HepG2 (cell line): ENCODE measurements at regions not wholly inside any gene's neighbourhood (a gene's known extent, or its start where the extent isn't known, plus 50 kb on each side); places are given as distances from the start of the nearest gene placed in this dataset.

Experiments
- ATAC-seq: fragments of 200-7000 bp; cut with Tn5 transposase; 3 replicates; pipeline ENCODE4 v1.9.1; 2020; ENCODE audit warnings: mild to moderate bottlenecking, moderate library complexity
- BruUV-seq: library from RNA; stranded (reverse); fragments of 400-500 nt; replicated peaks from 2 replicates; lab custom pipeline; 2021; lab: Mats Ljungman, UMichigan
- CTCF ChIA-PET: fragments of 300-600 bp; formaldehyde crosslinking; extraction: SDS; loops from one replicate; lab custom pipeline; 2021; ENCODE audit warnings: low total read pairs, inconsistent platforms, low intra/inter-chr PET ratio; lab: Yijun Ruan, JAX
- POLR2A ChIA-PET: fragments of 350-600 bp; sonication (Branson Sonifier 250); formaldehyde crosslinking; loops from one replicate; lab custom pipeline; 2020; ENCODE audit warnings: antibody characterized with exemption, inconsistent platforms; lab: Yijun Ruan, JAX
- DNase-seq: peaks from one replicate; pipeline ENCODE4 v3.0.0-alpha.2; 2015; ENCODE audit warnings: low spot score
- FAIRE-seq: peaks from 3 replicates; lab custom pipeline; 2011; peaks lifted over from hg19 to GRCh38; lab: Jason Lieb, UNC
- H2AFZ ChIP-seq: one replicate; pipeline ENCODE4 v1.6.1; 2011; ENCODE audit warnings: low read length, inconsistent platforms
- H3K27ac ChIP-seq: fragments of 300-600 bp; 3 replicates; pipeline ENCODE4 v1.8.0; 2011; ENCODE audit warnings: mixed run types, mild to moderate bottlenecking, mixed read lengths, low read length, inconsistent platforms; ENCODE audit not compliant: insufficient read depth; ENCODE audit errors: extremely low read length
- H3K27me3 ChIP-seq, 2 experiments: fragments of 200-600 bp in 1 of 2; 2 replicates in 1 of 2; 3 replicates in 1 of 2; pipeline versions ENCODE4 v1.6.0 to v1.8.0; 2011; ENCODE audit warnings: low read length in 2 of 2, mild to moderate bottlenecking in 2 of 2, moderate library complexity in 2 of 2, inconsistent platforms in 1 of 2; ENCODE audit not compliant: insufficient read depth in 2 of 2, control insufficient read depth in 1 of 2
- H3K36me3 ChIP-seq, 2 experiments: fragments of 200-600 bp in 1 of 2; replicated peaks in 1 of 2; 2 replicates in 1 of 2; 3 replicates in 1 of 2; pipeline versions ENCODE4 v1.5.1 to v1.8.0; 2011; ENCODE audit warnings: low read length in 2 of 2, inconsistent platforms in 1 of 2; ENCODE audit not compliant: insufficient read depth in 2 of 2, control insufficient read depth in 1 of 2
- H3K4me1 ChIP-seq: 2 replicates; pipeline ENCODE4 v1.5.1; 2012; ENCODE audit warnings: low read length, inconsistent platforms; ENCODE audit not compliant: insufficient read depth
- H3K4me2 ChIP-seq: 2 replicates; pipeline ENCODE4 v1.6.0; 2011; ENCODE audit warnings: low read depth, low read length, inconsistent platforms
- H3K4me3 ChIP-seq, 3 experiments: fragments of 200-600 bp in 1 of 3; sonication (generic), shearing (Covaris generic) in 1 of 3; replicated peaks in 1 of 3; 2 replicates each; pipeline ENCODE4 v1.5.1; 2011 to 2016; ENCODE audit warnings: low read length in 3 of 3, inconsistent platforms in 2 of 3, low read depth in 2 of 3, mild to moderate bottlenecking in 2 of 3, control low read depth in 1 of 3, mixed read lengths in 1 of 3; ENCODE audit not compliant: insufficient read depth in 1 of 3
- H3K79me2 ChIP-seq: one replicate; pipeline ENCODE4 v1.6.1; 2011; ENCODE audit warnings: low read length, inconsistent platforms; ENCODE audit not compliant: insufficient read depth
- H3K9ac ChIP-seq: 2 replicates; pipeline ENCODE4 v1.6.0; 2011; ENCODE audit warnings: mild to moderate bottlenecking, low read depth, low read length, inconsistent platforms; ENCODE audit not compliant: insufficient read depth
- H3K9me3 ChIP-seq: 2 replicates; pipeline ENCODE4 v1.5.1; 2012; ENCODE audit warnings: mild to moderate bottlenecking, low read length
- H4K20me1 ChIP-seq: 2 replicates; pipeline ENCODE4 v1.6.0; 2011; ENCODE audit warnings: inconsistent platforms, mild to moderate bottlenecking, low read length, moderate library complexity; ENCODE audit not compliant: insufficient read depth
- CREM ChIP-seq, 2 experiments: sonication (generic) in 1 of 2; formaldehyde crosslinking in 1 of 2; IDR thresholded peaks; 2 replicates each; pipeline versions ENCODE4 v1.4.0 to v1.6.1; 2016 to 2020; ENCODE audit warnings: antibody characterized with exemption in 1 of 2, mild to moderate bottlenecking in 1 of 2, missing genetic modification reagents in 1 of 2
- E2F1 ChIP-seq: sonication (generic); formaldehyde crosslinking; IDR thresholded peaks from 2 replicates; pipeline ENCODE4 v1.5.0; 2020; ENCODE audit warnings: missing genetic modification reagents
- FIP1L1 ChIP-seq: fragments of 200-400 bp; formaldehyde crosslinking; IDR thresholded peaks from 2 replicates; pipeline ENCODE4 v1.6.1; 2018; ENCODE audit warnings: low read depth, mild to moderate bottlenecking, low read length, moderate library complexity, borderline replicate concordance; ENCODE audit not compliant: insufficient read depth
- FOSL2 ChIP-seq: sonication (generic); formaldehyde crosslinking; IDR thresholded peaks from 2 replicates; pipeline ENCODE4 v1.4.0; 2020; ENCODE audit warnings: missing genetic modification reagents
- GATAD2A ChIP-seq: IDR thresholded peaks from 2 replicates; pipeline ENCODE4 v1.6.1; 2016
- GZF1 ChIP-seq: sonication (generic); formaldehyde crosslinking; IDR thresholded peaks from 2 replicates; pipeline ENCODE4 v1.5.1; 2020; ENCODE audit warnings: mild to moderate bottlenecking, missing genetic modification reagents
- MTF2 ChIP-seq: sonication (generic); formaldehyde crosslinking; IDR thresholded peaks from 2 replicates; pipeline ENCODE4 v1.5.0; 2020; ENCODE audit warnings: missing genetic modification reagents, borderline replicate concordance
- NRL ChIP-seq: sonication (generic); formaldehyde crosslinking; IDR thresholded peaks from 2 replicates; pipeline ENCODE4 v1.5.0; 2020; ENCODE audit warnings: missing genetic modification reagents, mild to moderate bottlenecking, moderate library complexity, borderline replicate concordance
- PCBP2 ChIP-seq: fragments of 200-400 bp; formaldehyde crosslinking; optimal IDR thresholded peaks from 2 replicates; pipeline ENCODE3; 2018; ENCODE audit warnings: low read length, low read depth; ENCODE audit not compliant: poor library complexity, severe bottlenecking
- RAD21 ChIP-seq: fragments of 450-650 bp; formaldehyde crosslinking; IDR thresholded peaks from 2 replicates; pipeline ENCODE4 v1.5.0; 2020; ENCODE audit warnings: mild to moderate bottlenecking
- RBM39 ChIP-seq: fragments of 200-400 bp; formaldehyde crosslinking; IDR thresholded peaks from one replicate; pipeline ENCODE4 v1.6.1; 2018; ENCODE audit warnings: antibody characterized with exemption, mild to moderate bottlenecking, low read depth, low read length; ENCODE audit not compliant: poor library complexity, severe bottlenecking
- SRSF1 ChIP-seq: fragments of 200-400 bp; formaldehyde crosslinking; optimal IDR thresholded peaks from 2 replicates; pipeline ENCODE3; 2017; ENCODE audit warnings: mild to moderate bottlenecking, low read depth, low read length, moderate library complexity
- ZFP41 ChIP-seq: sonication (generic); formaldehyde crosslinking; IDR thresholded peaks from 2 replicates; pipeline ENCODE4 v1.4.0; 2020; ENCODE audit warnings: mild to moderate bottlenecking, missing genetic modification reagents, borderline replicate concordance
- ZNF260 ChIP-seq: sonication (generic); formaldehyde crosslinking; IDR thresholded peaks from 2 replicates; pipeline ENCODE4 v1.4.0; 2020; ENCODE audit warnings: missing genetic modification reagents, low read depth, mild to moderate bottlenecking, borderline replicate concordance
- ZNF362 ChIP-seq: sonication (generic); formaldehyde crosslinking; IDR thresholded peaks from 2 replicates; pipeline ENCODE4 v1.4.0; 2020; ENCODE audit warnings: missing genetic modification reagents, mild to moderate bottlenecking, borderline replicate concordance
- ZNF484 ChIP-seq: sonication (generic); formaldehyde crosslinking; IDR thresholded peaks from 2 replicates; pipeline ENCODE4 v1.5.1; 2020; ENCODE audit warnings: mild to moderate bottlenecking, low read depth, missing genetic modification reagents, borderline replicate concordance
- ZNF556 ChIP-seq: sonication (generic); formaldehyde crosslinking; IDR thresholded peaks from 2 replicates; pipeline ENCODE4 v1.4.0; 2020; ENCODE audit warnings: mild to moderate bottlenecking, missing genetic modification reagents, borderline replicate concordance
- ZNF605 ChIP-seq: sonication (generic); formaldehyde crosslinking; IDR thresholded peaks from 2 replicates; pipeline ENCODE4 v1.8.0; 2022; ENCODE audit warnings: mild to moderate bottlenecking, missing genetic modification reagents
- ZNF878 ChIP-seq: sonication (generic); formaldehyde crosslinking; IDR thresholded peaks from 2 replicates; pipeline ENCODE4 v1.8.1; 2023; ENCODE audit warnings: mild to moderate bottlenecking, missing genetic modification reagents, moderate library complexity
- WGBS: methylation state at CpG from one replicate; pipeline ENCODE4 v1.1.6; 2017; ENCODE audit warnings: low lambda C conversion rate; 5-methylcytosine and 5-hydroxymethylcytosine counted together
- in situ Hi-C: cut with HindIII; loops from 2 replicates; pipeline ENCODE4 v1.10.0; 2017; ENCODE audit warnings: low pct_unique_long_range_greater_than_20kb; ENCODE audit not compliant: extremely low pct_ligation_motif_present
- intact Hi-C: fragments of 100-400 bp; cut with micrococcal nuclease; formaldehyde crosslinking; loops from one replicate; pipeline ENCODE4 v1.10.0; 2022; ENCODE audit not compliant: unreplicated experiment
- TF ChIP-seq, protein P1 (sequence below): fragments of 450-650 bp; IDR thresholded peaks from 2 replicates; pipeline ENCODE4 v1.6.1; 2017; ENCODE audit warnings: mild to moderate bottlenecking

- TF ChIP-seq, protein P1, sequence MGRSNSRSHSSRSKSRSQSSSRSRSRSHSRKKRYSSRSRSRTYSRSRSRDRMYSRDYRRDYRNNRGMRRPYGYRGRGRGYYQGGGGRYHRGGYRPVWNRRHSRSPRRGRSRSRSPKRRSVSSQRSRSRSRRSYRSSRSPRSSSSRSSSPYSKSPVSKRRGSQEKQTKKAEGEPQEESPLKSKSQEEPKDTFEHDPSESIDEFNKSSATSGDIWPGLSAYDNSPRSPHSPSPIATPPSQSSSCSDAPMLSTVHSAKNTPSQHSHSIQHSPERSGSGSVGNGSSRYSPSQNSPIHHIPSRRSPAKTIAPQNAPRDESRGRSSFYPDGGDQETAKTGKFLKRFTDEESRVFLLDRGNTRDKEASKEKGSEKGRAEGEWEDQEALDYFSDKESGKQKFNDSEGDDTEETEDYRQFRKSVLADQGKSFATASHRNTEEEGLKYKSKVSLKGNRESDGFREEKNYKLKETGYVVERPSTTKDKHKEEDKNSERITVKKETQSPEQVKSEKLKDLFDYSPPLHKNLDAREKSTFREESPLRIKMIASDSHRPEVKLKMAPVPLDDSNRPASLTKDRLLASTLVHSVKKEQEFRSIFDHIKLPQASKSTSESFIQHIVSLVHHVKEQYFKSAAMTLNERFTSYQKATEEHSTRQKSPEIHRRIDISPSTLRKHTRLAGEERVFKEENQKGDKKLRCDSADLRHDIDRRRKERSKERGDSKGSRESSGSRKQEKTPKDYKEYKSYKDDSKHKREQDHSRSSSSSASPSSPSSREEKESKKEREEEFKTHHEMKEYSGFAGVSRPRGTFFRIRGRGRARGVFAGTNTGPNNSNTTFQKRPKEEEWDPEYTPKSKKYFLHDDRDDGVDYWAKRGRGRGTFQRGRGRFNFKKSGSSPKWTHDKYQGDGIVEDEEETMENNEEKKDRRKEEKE = no peak
- TF ChIP-seq MTF2 (CRISPR knock-in tag) (no peak), RBM39 (no peak), ZNF878 (CRISPR knock-in tag) (no peak), E2F1 (no peak), PCBP2 (no peak), RAD21 (CRISPR knock-in tag) (no peak), ZNF605 (CRISPR knock-in tag) (no peak), GZF1 (CRISPR knock-in tag) (no peak), ZNF484 (CRISPR knock-in tag) (no peak)
Observed at GRCh38 chr4:71259911-71260331, 78.9 kb upstream of the SLC4A4 start (continued).

GRCh38 chr4:71260544-71260943 lies 78.3 kb upstream of the SLC4A4 start:
- 0% methylated on average over 1 of the region's 1 CpG for WGBS
- ChIA-PET POLR2A (no interaction called here), CTCF (no interaction called here)
- Histone ChIP-seq H3K4me2 (no peak overlapping the region), H3K4me1 (no peaks in the 10 kb centered on the region), H3K79me2 (no peaks in the 10 kb centered on the region), H2AFZ (no peak overlapping the region), H3K27me3 (no peaks in the 10 kb centered on the region), H3K9ac (no peak overlapping the region), H3K36me3 (no peaks in the 10 kb centered on the region), H3K4me3 (no peak overlapping the region), H3K27ac (no peak overlapping the region), H4K20me1 (no peaks in the 10 kb centered on the region), H3K9me3 (no peaks in the 10 kb centered on the region)
- BruUV-seq = no TSS peak
- ATAC-seq (no peak), FAIRE-seq (no peak), DNase-seq (no peak)
- intact Hi-C loops = no loop called here
- in situ Hi-C loops = no loop called here
- TF ChIP-seq SRSF1 = no peak
- TF ChIP-seq FIP1L1 = no peak
- no peak for TF ChIP-seq ZNF362 (CRISPR knock-in tag)
- TF ChIP-seq CREM (IDR thresholded peaks at IDR 0.05) = no peak
- TF ChIP-seq CREM (CRISPR knock-in tag; IDR thresholded peaks at IDR 0.05) = no peak
- no peak for TF ChIP-seq ZNF556 (CRISPR knock-in tag)
- no peak for TF ChIP-seq FOSL2 (CRISPR knock-in tag)
- TF ChIP-seq GATAD2A (CRISPR knock-in tag) = no peak
- TF ChIP-seq ZNF260 = no peak
- no peak for TF ChIP-seq NRL
- no peak for TF ChIP-seq ZFP41
